Adrenal gland (tissue), 5 donors: ENCODE measurements at regions not wholly inside any gene's neighbourhood (a gene's known extent, or its start where the extent isn't known, plus 50 kb on each side); places are given as distances from the start of the nearest gene placed in this dataset.

ENCODE experiments used
- POLR2A ChIP-seq, 2 donors: fragments of 450-650 bp; IDR thresholded peaks; one replicate each; pipeline ENCODE4 v1.6.1; 2017; ENCODE audit warnings: antibody characterized with exemption in 2 of 2, mild to moderate bottlenecking in 2 of 2, moderate library complexity in 1 of 2
- TF ChIP-seq, protein P1 (sequence below), 6 experiments: fragments of 450-650 bp in 4 of 6; fragments of 200-600 bp in 2 of 6; sonication (generic) in 1 of 6; IDR thresholded peaks; 1 replicate in 5 of 6; 2 replicates in 1 of 6; pipeline versions ENCODE4 v1.5.1 to v1.8.0; 2016 to 2021; ENCODE audit warnings: antibody characterized with exemption in 6 of 6, mild to moderate bottlenecking in 2 of 6, moderate library complexity in 1 of 6
- donor health status: DM: no; HTN: no; CAD: no.

DNA sequence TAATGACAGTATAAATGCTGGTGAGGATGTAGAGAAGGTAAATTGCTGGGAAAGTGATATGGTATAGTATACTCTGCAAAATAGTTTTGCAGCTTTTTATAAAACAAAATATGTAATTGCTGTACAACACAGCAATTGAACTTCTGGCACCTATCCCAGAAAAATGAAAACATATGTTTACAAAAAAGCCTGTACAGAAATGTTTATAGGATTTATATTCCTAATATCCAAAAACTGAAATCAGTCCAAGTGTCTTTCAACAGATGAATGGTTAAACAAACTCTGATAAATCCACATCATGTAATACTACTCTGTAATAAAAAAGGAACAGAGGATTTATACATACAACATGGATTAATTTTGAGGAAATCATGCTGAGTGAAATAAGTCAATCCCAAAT, 198.4 kb upstream of the ACTRT1 start:
- TF ChIP-seq, protein P1, sequence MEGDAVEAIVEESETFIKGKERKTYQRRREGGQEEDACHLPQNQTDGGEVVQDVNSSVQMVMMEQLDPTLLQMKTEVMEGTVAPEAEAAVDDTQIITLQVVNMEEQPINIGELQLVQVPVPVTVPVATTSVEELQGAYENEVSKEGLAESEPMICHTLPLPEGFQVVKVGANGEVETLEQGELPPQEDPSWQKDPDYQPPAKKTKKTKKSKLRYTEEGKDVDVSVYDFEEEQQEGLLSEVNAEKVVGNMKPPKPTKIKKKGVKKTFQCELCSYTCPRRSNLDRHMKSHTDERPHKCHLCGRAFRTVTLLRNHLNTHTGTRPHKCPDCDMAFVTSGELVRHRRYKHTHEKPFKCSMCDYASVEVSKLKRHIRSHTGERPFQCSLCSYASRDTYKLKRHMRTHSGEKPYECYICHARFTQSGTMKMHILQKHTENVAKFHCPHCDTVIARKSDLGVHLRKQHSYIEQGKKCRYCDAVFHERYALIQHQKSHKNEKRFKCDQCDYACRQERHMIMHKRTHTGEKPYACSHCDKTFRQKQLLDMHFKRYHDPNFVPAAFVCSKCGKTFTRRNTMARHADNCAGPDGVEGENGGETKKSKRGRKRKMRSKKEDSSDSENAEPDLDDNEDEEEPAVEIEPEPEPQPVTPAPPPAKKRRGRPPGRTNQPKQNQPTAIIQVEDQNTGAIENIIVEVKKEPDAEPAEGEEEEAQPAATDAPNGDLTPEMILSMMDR (IDR thresholded peaks at IDR 0.05) = no peak
- no peak for TF ChIP-seq POLR2A (IDR thresholded peaks at IDR 0.05)
